ENCODE measurements at regions not wholly inside any gene's neighbourhood (a gene's known extent, or its start where the extent isn't known, plus 50 kb on each side); places are given as distances from the start of the nearest gene placed in this dataset.

GRCh38 chr2:8566774-8567468 lies 114.9 kb upstream of the ID2 start:
- TF ChIP-seq, protein P1, sequence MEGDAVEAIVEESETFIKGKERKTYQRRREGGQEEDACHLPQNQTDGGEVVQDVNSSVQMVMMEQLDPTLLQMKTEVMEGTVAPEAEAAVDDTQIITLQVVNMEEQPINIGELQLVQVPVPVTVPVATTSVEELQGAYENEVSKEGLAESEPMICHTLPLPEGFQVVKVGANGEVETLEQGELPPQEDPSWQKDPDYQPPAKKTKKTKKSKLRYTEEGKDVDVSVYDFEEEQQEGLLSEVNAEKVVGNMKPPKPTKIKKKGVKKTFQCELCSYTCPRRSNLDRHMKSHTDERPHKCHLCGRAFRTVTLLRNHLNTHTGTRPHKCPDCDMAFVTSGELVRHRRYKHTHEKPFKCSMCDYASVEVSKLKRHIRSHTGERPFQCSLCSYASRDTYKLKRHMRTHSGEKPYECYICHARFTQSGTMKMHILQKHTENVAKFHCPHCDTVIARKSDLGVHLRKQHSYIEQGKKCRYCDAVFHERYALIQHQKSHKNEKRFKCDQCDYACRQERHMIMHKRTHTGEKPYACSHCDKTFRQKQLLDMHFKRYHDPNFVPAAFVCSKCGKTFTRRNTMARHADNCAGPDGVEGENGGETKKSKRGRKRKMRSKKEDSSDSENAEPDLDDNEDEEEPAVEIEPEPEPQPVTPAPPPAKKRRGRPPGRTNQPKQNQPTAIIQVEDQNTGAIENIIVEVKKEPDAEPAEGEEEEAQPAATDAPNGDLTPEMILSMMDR (IDR thresholded peaks at IDR 0.05): no peak
- no peak for TF ChIP-seq POLR2A (IDR thresholded peaks at IDR 0.05)
